ENCODE measurements at regions not wholly inside any gene's neighbourhood (a gene's known extent, or its start where the extent isn't known, plus 50 kb on each side); places are given as distances from the start of the nearest gene placed in this dataset.

DNA sequence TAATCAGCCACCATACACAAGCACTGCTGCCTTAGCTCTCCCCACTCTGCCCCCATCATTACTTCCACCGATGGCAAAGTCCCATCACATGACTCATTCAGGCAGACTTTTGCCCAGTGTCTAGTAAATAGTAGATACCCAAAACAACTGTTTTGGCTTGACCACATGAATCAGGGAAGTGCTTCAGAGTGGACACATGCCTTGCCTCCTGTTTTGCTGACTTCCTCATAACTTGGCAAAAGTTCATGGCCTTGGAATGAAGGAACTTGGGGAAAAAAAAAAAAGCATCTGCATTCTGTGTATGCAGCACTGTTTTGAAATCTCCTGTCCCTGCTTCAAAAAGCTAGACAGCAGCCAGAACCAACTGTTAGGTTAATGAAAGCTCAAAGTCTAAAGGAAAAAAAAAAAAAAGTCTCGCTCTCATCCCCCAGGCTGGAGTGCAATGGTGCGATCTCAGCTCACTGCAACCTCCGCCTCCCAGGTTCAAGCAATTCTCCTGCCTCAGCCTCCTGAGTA, 335.3 kb downstream of the FAM181B start:
- TF ChIP-seq, protein P1, sequence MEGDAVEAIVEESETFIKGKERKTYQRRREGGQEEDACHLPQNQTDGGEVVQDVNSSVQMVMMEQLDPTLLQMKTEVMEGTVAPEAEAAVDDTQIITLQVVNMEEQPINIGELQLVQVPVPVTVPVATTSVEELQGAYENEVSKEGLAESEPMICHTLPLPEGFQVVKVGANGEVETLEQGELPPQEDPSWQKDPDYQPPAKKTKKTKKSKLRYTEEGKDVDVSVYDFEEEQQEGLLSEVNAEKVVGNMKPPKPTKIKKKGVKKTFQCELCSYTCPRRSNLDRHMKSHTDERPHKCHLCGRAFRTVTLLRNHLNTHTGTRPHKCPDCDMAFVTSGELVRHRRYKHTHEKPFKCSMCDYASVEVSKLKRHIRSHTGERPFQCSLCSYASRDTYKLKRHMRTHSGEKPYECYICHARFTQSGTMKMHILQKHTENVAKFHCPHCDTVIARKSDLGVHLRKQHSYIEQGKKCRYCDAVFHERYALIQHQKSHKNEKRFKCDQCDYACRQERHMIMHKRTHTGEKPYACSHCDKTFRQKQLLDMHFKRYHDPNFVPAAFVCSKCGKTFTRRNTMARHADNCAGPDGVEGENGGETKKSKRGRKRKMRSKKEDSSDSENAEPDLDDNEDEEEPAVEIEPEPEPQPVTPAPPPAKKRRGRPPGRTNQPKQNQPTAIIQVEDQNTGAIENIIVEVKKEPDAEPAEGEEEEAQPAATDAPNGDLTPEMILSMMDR (IDR thresholded peaks at IDR 0.05) = no peak
- no peak for TF ChIP-seq POLR2A (IDR thresholded peaks at IDR 0.05)
